ENCODE measurements at regions not wholly inside any gene's neighbourhood (a gene's known extent, or its start where the extent isn't known, plus 50 kb on each side); places are given as distances from the start of the nearest gene placed in this dataset.

DNA sequence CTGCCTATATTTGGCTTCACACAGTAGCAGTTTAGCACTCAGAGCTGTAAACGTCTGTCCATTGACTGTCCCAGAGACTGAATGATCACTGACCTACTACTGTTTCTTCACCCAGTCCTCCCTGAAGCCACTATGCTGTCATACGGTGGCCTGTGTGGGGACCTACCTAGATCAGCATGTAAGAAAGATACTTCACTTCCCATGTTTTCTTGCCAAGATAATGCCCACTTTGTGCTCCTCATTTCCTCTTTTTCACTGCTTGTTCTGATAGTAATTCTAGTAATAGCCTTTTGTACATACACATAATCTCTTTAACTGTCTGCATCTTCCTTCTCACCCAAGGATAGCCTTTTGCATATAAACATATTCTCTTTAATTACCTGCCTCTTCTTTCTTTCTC, 109.9 kb upstream of the TIAM2 start:
- no peak overlapping the region for H3K4me3 ChIP-seq
- no peak for ATAC-seq (ENCODE audit: low FRiP score in 2 of 2)
- H3K27me3 ChIP-seq, result no peaks in the 10 kb centered on the region
- no peaks in the 10 kb centered on the region for H3K9me3 ChIP-seq
- H3K27ac ChIP-seq, result no peak overlapping the region
- TF ChIP-seq POLR2AphosphoS5 (IDR thresholded peaks at IDR 0.05) (no peak), EP300 (IDR thresholded peaks at IDR 0.05) (no peak), POLR2A (IDR thresholded peaks at IDR 0.05) (no peak)
- TF ChIP-seq, protein P1, sequence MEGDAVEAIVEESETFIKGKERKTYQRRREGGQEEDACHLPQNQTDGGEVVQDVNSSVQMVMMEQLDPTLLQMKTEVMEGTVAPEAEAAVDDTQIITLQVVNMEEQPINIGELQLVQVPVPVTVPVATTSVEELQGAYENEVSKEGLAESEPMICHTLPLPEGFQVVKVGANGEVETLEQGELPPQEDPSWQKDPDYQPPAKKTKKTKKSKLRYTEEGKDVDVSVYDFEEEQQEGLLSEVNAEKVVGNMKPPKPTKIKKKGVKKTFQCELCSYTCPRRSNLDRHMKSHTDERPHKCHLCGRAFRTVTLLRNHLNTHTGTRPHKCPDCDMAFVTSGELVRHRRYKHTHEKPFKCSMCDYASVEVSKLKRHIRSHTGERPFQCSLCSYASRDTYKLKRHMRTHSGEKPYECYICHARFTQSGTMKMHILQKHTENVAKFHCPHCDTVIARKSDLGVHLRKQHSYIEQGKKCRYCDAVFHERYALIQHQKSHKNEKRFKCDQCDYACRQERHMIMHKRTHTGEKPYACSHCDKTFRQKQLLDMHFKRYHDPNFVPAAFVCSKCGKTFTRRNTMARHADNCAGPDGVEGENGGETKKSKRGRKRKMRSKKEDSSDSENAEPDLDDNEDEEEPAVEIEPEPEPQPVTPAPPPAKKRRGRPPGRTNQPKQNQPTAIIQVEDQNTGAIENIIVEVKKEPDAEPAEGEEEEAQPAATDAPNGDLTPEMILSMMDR (IDR thresholded peaks at IDR 0.05), result no peak
- 86 to 90% methylated on average over 2 of the region's 2 CpGs for WGBS, 2 donors
- DNase-seq, result no peak
- peaks cover 0 to 7% (median 0%) of the 10 kb centered on the region in 4 donors for H3K36me3 ChIP-seq
- H3K4me1 ChIP-seq, result no peaks in the 10 kb centered on the region

GRCh38 chr6:154886016-154886415, 109.1 kb upstream of the TIAM2 start:
- Histone ChIP-seq H3K27me3 (no peaks in the 10 kb centered on the region), H3K27ac (no peak overlapping the region), H3K36me3 (peaks cover 0 to 7% (median 0%) of the 10 kb centered on the region in 4 donors), H3K4me3 (no peak overlapping the region), H3K9me3 (no peaks in the 10 kb centered on the region), H3K4me1 (no peaks in the 10 kb centered on the region)
- 96% methylated on average over 4 of the region's 4 CpGs for WGBS, 2 donors
- ATAC-seq (ENCODE audit: low FRiP score in 2 of 2), result no peak
- TF ChIP-seq, protein P1 (IDR thresholded peaks at IDR 0.05), result no peak
- TF ChIP-seq POLR2A (IDR thresholded peaks at IDR 0.05) (no peak), POLR2AphosphoS5 (IDR thresholded peaks at IDR 0.05) (no peak), EP300 (IDR thresholded peaks at IDR 0.05) (no peak)
- no peak for DNase-seq

- no peak for DNase-seq
- H3K36me3 ChIP-seq, result peaks cover 0 to 7% (median 0%) of the 10 kb centered on the region in 4 donors
- H3K27ac ChIP-seq, result no peak overlapping the region
Measured at GRCh38 chr6:154886471-154886870, 108.6 kb upstream of the TIAM2 start.

DNA sequence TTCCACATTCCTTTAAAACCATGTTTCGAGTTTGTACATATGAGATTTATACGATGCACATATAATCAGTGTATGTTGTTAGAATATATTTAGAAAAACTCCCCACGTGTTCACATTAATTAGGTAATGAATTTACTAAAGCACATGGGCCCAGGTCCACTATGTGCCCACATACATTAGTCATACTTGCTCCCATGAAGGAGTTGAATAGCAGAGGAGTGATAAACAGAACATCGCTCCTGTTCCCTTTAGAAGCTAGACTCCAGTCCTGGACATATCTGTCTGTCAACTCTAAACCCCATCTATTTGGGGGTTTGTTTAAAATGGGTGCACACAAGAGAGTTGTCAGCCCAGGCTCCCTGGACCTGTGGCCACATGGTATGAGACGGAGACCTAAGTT, 108.1 kb upstream of the TIAM2 start:
- ATAC-seq (ENCODE audit: low FRiP score in 2 of 2) (no peak), DNase-seq (no peak)
- Histone ChIP-seq H3K27me3 (no peaks in the 10 kb centered on the region), H3K4me1 (no peaks in the 10 kb centered on the region), H3K27ac (no peak overlapping the region), H3K4me3 (no peak overlapping the region), H3K36me3 (peaks cover 0 to 7% (median 0%) of the 10 kb centered on the region in 4 donors), H3K9me3 (no peaks in the 10 kb centered on the region)
- 97% methylated on average over 5 of the region's 5 CpGs for WGBS, 2 donors
- TF ChIP-seq EP300 (IDR thresholded peaks at IDR 0.05) (no peak), POLR2AphosphoS5 (IDR thresholded peaks at IDR 0.05) (no peak), POLR2A (IDR thresholded peaks at IDR 0.05) (no peak)
- TF ChIP-seq, protein P1 (IDR thresholded peaks at IDR 0.05), result no peak

More at GRCh38 chr6:154886471-154886870, 108.6 kb upstream of the TIAM2 start:
- Histone ChIP-seq H3K4me1 (no peaks in the 10 kb centered on the region), H3K27me3 (no peaks in the 10 kb centered on the region), H3K9me3 (no peaks in the 10 kb centered on the region), H3K4me3 (no peak overlapping the region)
- no peak for ATAC-seq (ENCODE audit: low FRiP score in 2 of 2)
- TF ChIP-seq, protein P1 (IDR thresholded peaks at IDR 0.05), result no peak
- no peak for TF ChIP-seq POLR2A (IDR thresholded peaks at IDR 0.05)
- TF ChIP-seq EP300 (IDR thresholded peaks at IDR 0.05), result no peak
- TF ChIP-seq POLR2AphosphoS5 (IDR thresholded peaks at IDR 0.05), result no peak

Data from upper lobe of left lung (tissue), 6 donors.